Endodermal cell (in vitro differentiated cells): ENCODE measurements at regions not wholly inside any gene's neighbourhood (a gene's known extent, or its start where the extent isn't known, plus 50 kb on each side); places are given as distances from the start of the nearest gene placed in this dataset.

Experiments
- DNase-seq: peaks from one replicate; pipeline ENCODE4 v3.0.0-alpha.2; 2017
- H3K27ac ChIP-seq: 2 replicates; pipeline ENCODE4 v1.5.1; 2013; ENCODE audit warnings: mild to moderate bottlenecking, low read depth, low read length, moderate library complexity
- H3K27me3 ChIP-seq: 2 replicates; pipeline ENCODE4 v1.6.1; 2013; ENCODE audit warnings: mild to moderate bottlenecking, low read length, moderate library complexity; ENCODE audit not compliant: insufficient read depth, control insufficient read depth, poor library complexity, severe bottlenecking
- H3K36me3 ChIP-seq: 2 replicates; pipeline ENCODE4 v1.7.0; 2013; ENCODE audit warnings: mild to moderate bottlenecking, low read length, moderate library complexity; ENCODE audit not compliant: control insufficient read depth, insufficient read depth
- H3K4me1 ChIP-seq: one replicate; pipeline ENCODE4 v1.7.0; 2013; ENCODE audit warnings: low read length; ENCODE audit not compliant: control insufficient read depth, insufficient read depth
- H3K4me3 ChIP-seq: 2 replicates; pipeline ENCODE4 v1.5.1; 2013; ENCODE audit warnings: mild to moderate bottlenecking, low read length, moderate library complexity
- H3K9ac ChIP-seq: 2 replicates; pipeline ENCODE4 v1.6.1; 2013; ENCODE audit warnings: mild to moderate bottlenecking, low read length, moderate library complexity; ENCODE audit not compliant: poor library complexity, severe bottlenecking; ENCODE audit errors: extremely low read depth
- H3K9me3 ChIP-seq: 2 replicates; pipeline ENCODE4 v1.6.1; 2013; ENCODE audit warnings: mild to moderate bottlenecking, low read length, moderate library complexity; ENCODE audit not compliant: control insufficient read depth
- H3K27ac Mint-ChIP-seq: 2 replicates; pipeline ENCODE4 v1.8.0; 2020; ENCODE audit warnings: mixed read lengths
- H3K27me3 Mint-ChIP-seq: 2 replicates; pipeline ENCODE4 v1.8.0; 2021; ENCODE audit warnings: mild to moderate bottlenecking, mixed read lengths; ENCODE audit not compliant: insufficient read depth
- H3K36me3 Mint-ChIP-seq: 2 replicates; pipeline ENCODE4 v1.8.0; 2020; ENCODE audit warnings: low read depth, mixed read lengths
- H3K4me1 Mint-ChIP-seq: 2 replicates; pipeline ENCODE4 v1.8.0; 2020; ENCODE audit warnings: mixed read lengths
- H3K4me3 Mint-ChIP-seq: 2 replicates; pipeline ENCODE4 v1.8.0; 2020; ENCODE audit warnings: mild to moderate bottlenecking, moderate library complexity, mixed read lengths
- H3K9me3 Mint-ChIP-seq: 2 replicates; pipeline ENCODE4 v1.8.0; 2020; ENCODE audit warnings: mild to moderate bottlenecking, mixed read lengths
- WGBS, 2 experiments: methylation state at CpG; one replicate each; pipeline versions ENCODE4 v1.1.5 to v1.1.7; 2013; ENCODE audit warnings: missing lambda C conversion rate in 2 of 2, mixed read lengths in 1 of 2; ENCODE audit not compliant: insufficient coverage in 1 of 2, insufficient read length in 1 of 2; 5-methylcytosine and 5-hydroxymethylcytosine counted together
- TF ChIP-seq, protein P1 (sequence below): fragments of 200-600 bp; sonication (generic); conservative IDR thresholded peaks from 2 replicates; pipeline ENCODE4 v1.5.0; 2021; ENCODE audit warnings: antibody characterized with exemption, mild to moderate bottlenecking

GRCh38 chr15:98077186-98077585 lies 116.7 kb downstream of the ARRDC4 start:
- H3K27ac Mint-ChIP-seq, result no peak overlapping the region
- H3K4me3 ChIP-seq, result no peak overlapping the region
- no peaks in the 10 kb centered on the region for H3K27me3 ChIP-seq
- TF ChIP-seq, protein P1, sequence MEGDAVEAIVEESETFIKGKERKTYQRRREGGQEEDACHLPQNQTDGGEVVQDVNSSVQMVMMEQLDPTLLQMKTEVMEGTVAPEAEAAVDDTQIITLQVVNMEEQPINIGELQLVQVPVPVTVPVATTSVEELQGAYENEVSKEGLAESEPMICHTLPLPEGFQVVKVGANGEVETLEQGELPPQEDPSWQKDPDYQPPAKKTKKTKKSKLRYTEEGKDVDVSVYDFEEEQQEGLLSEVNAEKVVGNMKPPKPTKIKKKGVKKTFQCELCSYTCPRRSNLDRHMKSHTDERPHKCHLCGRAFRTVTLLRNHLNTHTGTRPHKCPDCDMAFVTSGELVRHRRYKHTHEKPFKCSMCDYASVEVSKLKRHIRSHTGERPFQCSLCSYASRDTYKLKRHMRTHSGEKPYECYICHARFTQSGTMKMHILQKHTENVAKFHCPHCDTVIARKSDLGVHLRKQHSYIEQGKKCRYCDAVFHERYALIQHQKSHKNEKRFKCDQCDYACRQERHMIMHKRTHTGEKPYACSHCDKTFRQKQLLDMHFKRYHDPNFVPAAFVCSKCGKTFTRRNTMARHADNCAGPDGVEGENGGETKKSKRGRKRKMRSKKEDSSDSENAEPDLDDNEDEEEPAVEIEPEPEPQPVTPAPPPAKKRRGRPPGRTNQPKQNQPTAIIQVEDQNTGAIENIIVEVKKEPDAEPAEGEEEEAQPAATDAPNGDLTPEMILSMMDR, result no peak
- H3K4me1 ChIP-seq, result no peaks in the 10 kb centered on the region
- no peak overlapping the region for H3K27ac ChIP-seq
- H3K27me3 Mint-ChIP-seq, result no peaks in the 10 kb centered on the region
- 89 to 91% methylated on average over 5 to 8 of the region's 8 CpGs for WGBS, 2 experiments
- DNase-seq, result peak; percentile 36
- no peaks in the 10 kb centered on the region for H3K36me3 ChIP-seq
- H3K9ac ChIP-seq, result no peak overlapping the region
- no peaks in the 10 kb centered on the region for H3K4me1 Mint-ChIP-seq
- no peaks in the 10 kb centered on the region for H3K9me3 Mint-ChIP-seq
- H3K9me3 ChIP-seq, result no peaks in the 10 kb centered on the region
- no peaks in the 10 kb centered on the region for H3K36me3 Mint-ChIP-seq
- H3K4me3 Mint-ChIP-seq, result no peak overlapping the region

- Mint-ChIP-seq H3K27me3 (no peaks in the 10 kb centered on the region), H3K4me3 (no peak overlapping the region), H3K9me3 (no peaks in the 10 kb centered on the region), H3K27ac (no peak overlapping the region), H3K4me1 (no peaks in the 10 kb centered on the region), H3K36me3 (no peaks in the 10 kb centered on the region)
- TF ChIP-seq, protein P1, result no peak
- Histone ChIP-seq H3K27ac (no peak overlapping the region), H3K4me3 (no peak overlapping the region), H3K9me3 (no peaks in the 10 kb centered on the region), H3K36me3 (no peaks in the 10 kb centered on the region), H3K9ac (no peak overlapping the region), H3K4me1 (no peaks in the 10 kb centered on the region), H3K27me3 (no peaks in the 10 kb centered on the region)
- DNase-seq, result no peak
- 90 to 92% methylated on average over 2 of the region's 2 CpGs for WGBS, 2 experiments
These were observed 120.3 kb downstream of the ARRDC4 start for GRCh38 chr15:98080791-98081190.

DNA sequence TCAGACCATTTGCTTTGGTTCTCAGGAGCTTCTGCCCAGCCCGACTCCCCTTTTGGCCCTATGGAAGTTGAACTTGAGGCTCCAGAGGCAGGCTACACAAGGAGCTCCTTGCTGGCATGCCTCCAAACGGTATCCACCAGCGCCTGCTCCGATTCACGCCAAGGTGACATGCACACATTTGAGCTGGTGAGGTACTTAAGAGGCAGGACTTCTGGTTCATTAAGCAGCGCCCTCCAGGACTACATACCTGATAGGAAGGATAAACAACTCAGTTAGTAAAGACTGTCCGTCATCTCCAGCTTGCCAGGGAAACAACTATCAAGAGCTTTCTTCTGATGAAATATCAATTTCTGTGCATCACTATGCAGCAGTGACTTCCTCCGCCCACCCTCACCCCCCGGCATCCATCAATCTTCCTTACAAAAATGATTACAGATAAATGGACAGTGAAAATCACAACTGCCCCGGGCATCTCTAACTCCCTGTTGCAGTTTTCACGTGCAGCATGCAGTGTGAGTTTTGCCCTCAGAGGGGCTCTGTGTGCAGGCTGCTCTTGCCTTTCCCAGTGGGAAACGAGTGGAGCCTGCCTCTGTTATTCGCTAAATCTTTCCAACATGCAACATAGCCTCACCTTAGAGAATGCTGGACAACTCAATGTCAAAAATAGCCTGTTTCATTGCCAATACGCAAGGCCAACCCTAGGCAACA lies 122.9 kb downstream of the ARRDC4 start:
- H3K9me3 Mint-ChIP-seq, result peaks cover 6% of the 10 kb centered on the region
- H3K36me3 Mint-ChIP-seq, result no peaks in the 10 kb centered on the region
- no peaks in the 10 kb centered on the region for H3K36me3 ChIP-seq
- 89 to 91% methylated on average over 9 to 14 of the region's 14 CpGs for WGBS, 2 experiments
- no peak overlapping the region for H3K27ac Mint-ChIP-seq
- no peak overlapping the region for H3K9ac ChIP-seq
- H3K4me1 Mint-ChIP-seq, result no peaks in the 10 kb centered on the region
- no peaks in the 10 kb centered on the region for H3K27me3 Mint-ChIP-seq
- peak; percentile 56 for DNase-seq
- no peak overlapping the region for H3K4me3 Mint-ChIP-seq
- H3K27me3 ChIP-seq, result no peaks in the 10 kb centered on the region
- TF ChIP-seq, protein P1, result peak; percentile 57
- H3K9me3 ChIP-seq, result no peaks in the 10 kb centered on the region
- no peak overlapping the region for H3K4me3 ChIP-seq
- no peaks in the 10 kb centered on the region for H3K4me1 ChIP-seq
- H3K27ac ChIP-seq, result no peak overlapping the region
